H7 (cell line): ENCODE measurements at regions not wholly inside any gene's neighbourhood (a gene's known extent, or its start where the extent isn't known, plus 50 kb on each side); places are given as distances from the start of the nearest gene placed in this dataset.
A peak's percentile ranks its signal among the peaks of the same experiment; 100 is the strongest.

Experiments
- DNase-seq: peaks from one replicate; pipeline ENCODE4 v3.0.0; 2012
- H3K27me3 ChIP-seq: 2 replicates; pipeline ENCODE4 v1.6.0; 2011; ENCODE audit warnings: mild to moderate bottlenecking, low read length; ENCODE audit not compliant: control insufficient read depth, insufficient read depth
- H3K36me3 ChIP-seq: replicated peaks from 2 replicates; pipeline ENCODE4 v1.5.1; 2011; ENCODE audit warnings: low read length; ENCODE audit not compliant: control insufficient read depth, insufficient read depth
- H3K4me3 ChIP-seq: 2 replicates; pipeline ENCODE4 v1.5.1; 2011; ENCODE audit warnings: low read depth, mild to moderate bottlenecking, control low read depth, low read length, moderate library complexity; ENCODE audit not compliant: insufficient read depth

DNA sequence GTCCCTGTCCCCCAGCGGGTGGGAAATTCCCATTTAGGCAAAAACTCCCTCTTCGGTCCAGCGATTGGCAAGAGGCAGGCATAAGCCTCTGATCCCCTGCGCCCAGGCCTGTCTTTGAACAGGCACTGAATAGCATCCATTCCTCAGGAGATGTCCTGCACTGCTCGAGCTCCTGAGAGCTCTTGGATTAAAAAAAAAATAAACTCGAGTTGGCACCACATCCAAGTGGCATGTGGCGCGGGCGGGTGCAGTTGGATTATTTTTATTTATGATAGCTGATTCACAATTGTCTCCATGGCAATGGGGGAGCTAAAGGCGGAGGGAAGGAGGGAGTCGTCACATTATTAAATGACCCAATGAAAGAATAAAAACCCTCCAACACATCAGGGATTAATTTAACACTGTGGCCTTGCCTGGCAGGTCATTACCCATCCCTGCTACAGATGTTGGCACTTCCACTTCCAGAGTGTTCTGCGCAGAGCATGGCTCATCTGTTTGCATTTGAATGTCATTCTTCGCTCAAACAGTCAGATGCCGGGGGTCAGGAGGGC, 207.2 kb downstream of the AACS start:
- Histone ChIP-seq H3K4me3 (no peak overlapping the region), H3K36me3 (no peaks in the 10 kb centered on the region), H3K27me3 (no peaks in the 10 kb centered on the region)
- DNase-seq, result no peak

DNA sequence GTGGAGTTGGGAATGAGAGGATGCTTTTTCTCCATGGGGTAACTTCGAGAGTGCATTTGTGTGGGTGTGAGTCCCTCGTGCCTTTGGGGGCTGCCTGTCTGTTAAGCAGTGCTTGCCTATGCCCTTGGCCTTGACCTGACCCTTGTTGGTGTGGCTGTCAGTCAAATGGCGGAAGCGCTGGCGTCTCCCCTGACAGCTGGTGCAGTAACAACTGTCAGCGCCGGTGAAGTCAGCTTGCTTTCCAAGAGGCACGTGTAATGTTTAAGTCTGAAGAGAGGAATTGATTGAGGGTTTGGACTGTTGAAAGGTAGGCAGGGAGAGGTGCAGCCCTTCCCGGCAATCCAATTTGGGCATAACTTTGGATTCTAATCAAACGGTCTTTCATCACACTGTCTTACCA, 211.3 kb downstream of the AACS start:
- DNase-seq, result no peak
- no peaks in the 10 kb centered on the region for H3K36me3 ChIP-seq
- no peaks in the 10 kb centered on the region for H3K27me3 ChIP-seq
- no peak overlapping the region for H3K4me3 ChIP-seq

DNA sequence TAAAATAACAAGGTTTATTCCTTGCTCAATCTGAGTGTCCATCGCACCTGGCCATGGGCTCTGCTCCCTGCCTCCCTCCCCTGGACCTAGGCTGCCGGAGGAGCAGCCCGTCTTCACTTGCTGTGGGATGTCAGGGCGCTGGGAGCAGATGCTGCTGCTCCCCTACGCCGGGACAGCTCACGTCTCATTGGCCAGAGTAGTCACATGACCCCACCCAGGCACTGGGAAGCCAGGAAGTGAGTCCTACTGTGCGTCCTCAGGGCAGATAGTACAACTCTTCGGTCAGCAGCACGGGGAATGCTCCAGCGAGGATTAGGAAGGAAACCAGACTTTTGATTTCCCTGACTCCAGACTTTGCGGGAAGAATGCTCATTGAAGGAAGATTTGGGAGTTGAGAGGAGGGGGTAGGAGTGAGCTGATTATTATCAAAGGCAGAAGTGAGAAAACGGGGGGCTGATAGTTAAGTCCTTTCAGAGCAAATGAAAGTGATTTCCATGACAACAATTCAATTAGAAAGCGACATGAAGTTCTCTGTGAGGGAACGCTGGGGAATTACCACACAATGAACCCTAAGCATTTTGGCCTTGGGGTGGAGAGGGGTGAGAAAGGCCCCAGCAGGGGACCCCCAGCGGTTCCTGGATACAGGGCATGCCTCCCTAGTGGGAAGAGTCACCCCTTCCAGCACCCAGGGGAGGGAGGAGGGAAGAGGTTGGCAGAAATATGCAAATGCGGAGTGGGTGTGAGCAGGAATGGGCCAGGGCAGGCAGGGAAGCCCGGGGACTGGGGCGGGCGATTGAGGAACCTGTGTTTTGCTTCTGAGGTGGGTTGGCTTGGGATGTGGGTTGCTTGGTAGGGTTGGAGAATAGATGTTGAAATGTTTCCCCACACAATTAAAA, 215.5 kb downstream of the AACS start:
- Histone ChIP-seq H3K4me3 (peak overlapping the region; percentile 25), H3K27me3 (no peaks in the 10 kb centered on the region), H3K36me3 (no peaks in the 10 kb centered on the region)
- DNase-seq, result peak; percentile 92

DNA sequence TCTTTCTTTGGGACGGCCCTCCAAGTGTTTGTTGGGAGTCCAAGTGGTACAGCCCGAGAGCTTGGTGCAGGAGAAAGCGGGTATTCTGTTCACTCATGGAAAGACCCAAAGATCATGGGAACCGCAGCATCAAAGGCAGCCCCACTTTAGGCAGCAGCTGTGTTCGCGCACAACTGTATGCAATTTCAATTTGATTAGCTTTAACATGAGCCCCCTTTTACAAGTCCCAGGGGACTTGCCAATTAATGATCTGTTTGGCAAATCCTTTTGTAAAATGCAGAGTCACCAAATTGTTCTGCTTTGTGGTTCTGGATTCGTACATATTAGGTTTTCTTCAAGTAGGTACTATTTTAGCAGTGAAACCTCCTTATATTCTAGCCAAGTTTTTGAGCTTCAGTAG, 217.7 kb downstream of the AACS start:
- Histone ChIP-seq H3K36me3 (no peaks in the 10 kb centered on the region), H3K27me3 (no peaks in the 10 kb centered on the region), H3K4me3 (no peak overlapping the region)
- no peak for DNase-seq

DNA sequence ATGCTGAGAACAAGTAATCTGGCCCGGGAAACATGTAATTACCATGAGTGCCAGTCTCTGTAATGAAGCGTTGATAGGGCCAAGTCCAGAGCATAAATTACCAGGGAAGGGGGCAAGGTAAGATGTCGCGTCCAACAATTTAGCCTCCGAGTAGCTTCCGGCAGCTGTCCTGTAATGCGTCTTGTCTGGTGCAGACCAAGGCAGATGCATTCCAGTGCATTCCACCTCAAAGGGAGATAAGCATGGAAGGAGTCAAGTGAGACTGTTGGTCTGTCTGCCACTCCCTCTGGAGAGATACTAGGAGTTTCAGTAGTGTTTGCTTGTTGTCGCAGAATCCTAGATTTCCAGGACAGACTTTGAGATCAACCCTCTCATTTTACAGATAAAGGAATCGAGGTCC, 218.3 kb downstream of the AACS start:
- no peaks in the 10 kb centered on the region for H3K27me3 ChIP-seq
- no peak overlapping the region for H3K4me3 ChIP-seq
- no peaks in the 10 kb centered on the region for H3K36me3 ChIP-seq
- no peak for DNase-seq

DNA sequence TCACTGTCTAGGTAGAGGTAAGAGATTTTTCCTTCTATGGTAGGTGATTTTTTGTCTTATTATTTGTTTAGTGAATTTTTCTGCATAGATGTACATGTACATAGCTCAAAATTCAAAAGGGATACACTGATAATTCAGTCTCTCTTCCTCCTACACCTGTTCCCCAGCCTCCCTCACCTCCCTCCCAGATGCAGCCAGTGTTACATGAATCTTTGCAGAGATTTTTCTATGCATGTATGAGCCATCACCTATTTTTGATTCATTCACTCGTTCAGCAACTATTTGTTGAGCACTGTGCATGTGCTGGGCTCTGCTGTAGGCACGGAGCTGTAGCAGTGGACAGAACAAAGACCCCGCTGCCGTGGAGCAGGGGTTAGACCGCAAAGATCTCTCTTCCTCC, 218.9 kb downstream of the AACS start:
- no peaks in the 10 kb centered on the region for H3K27me3 ChIP-seq
- H3K4me3 ChIP-seq, result no peak overlapping the region
- no peak for DNase-seq
- H3K36me3 ChIP-seq, result no peaks in the 10 kb centered on the region

DNA sequence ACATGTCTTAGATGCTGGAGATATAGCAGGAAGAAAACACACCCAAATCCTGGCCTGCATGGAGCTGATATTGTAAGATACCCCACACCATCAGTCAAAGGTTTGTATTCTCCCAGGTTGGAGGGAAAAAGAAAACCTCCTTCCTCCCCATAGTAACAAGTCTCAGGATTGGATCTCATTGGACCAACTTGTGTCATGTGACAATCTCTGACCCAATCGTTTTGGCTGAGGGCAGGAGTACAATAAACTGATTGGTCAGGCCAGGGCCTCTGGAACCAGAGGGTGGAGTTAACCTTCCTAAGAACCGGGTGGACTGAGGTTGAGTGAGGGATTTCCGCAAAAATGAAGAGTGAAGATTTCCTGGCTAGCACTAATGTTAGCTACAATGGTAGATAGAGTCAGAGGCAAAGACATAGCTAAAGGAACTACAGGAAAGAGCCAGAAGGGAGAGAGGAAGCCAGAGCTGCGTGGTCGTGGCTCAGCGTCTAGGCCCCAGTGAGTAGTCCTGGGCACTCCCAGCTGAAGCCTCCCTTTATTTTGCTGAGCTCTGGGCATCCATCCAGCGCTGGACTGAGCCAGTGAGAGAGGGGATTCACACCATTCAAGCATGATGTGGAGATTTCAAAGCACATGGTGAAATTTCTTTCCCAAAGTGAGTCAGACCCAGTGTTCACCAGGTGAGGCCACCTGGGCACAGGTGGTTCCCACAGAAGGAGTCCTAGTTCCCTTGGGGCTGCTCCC, 219.9 kb downstream of the AACS start:
- no peak overlapping the region for H3K4me3 ChIP-seq
- peak; percentile 70 for DNase-seq
- no peaks in the 10 kb centered on the region for H3K27me3 ChIP-seq
- no peaks in the 10 kb centered on the region for H3K36me3 ChIP-seq

DNA sequence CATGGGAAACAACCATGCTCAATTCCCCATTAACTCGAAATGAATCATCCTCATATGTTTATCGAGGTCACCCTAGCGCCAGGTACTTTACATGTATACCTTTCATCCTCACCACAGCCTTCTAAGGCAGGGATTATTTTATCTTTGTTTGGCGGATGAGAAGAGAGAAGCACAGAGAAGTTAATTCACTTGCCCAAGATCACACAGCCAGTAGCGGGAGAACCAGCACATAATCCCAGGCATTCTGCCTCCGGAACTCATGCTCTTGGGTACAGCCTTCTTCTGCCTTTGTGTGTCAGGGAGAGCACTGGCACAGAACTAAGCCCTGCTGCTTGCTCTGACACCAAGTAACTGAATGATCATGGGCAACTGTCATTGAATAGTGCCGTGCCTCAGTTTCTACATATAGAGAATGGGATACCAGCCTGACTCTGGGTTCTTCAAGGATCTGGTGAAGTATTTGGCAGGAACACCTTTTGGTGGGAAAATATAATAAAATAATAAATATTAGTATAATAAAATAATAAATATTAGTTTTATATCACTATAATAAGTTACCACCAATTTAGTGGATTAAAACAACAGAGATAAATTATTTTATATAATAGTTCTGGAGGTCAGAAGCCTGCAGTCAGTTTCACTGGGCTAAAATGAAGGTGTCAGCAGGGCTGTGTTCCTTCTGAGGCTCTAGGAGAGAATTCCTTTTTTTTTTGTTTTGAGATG, 220.9 kb downstream of the AACS start:
- Histone ChIP-seq H3K36me3 (no peaks in the 10 kb centered on the region), H3K4me3 (no peak overlapping the region), H3K27me3 (no peaks in the 10 kb centered on the region)
- no peak for DNase-seq

DNA sequence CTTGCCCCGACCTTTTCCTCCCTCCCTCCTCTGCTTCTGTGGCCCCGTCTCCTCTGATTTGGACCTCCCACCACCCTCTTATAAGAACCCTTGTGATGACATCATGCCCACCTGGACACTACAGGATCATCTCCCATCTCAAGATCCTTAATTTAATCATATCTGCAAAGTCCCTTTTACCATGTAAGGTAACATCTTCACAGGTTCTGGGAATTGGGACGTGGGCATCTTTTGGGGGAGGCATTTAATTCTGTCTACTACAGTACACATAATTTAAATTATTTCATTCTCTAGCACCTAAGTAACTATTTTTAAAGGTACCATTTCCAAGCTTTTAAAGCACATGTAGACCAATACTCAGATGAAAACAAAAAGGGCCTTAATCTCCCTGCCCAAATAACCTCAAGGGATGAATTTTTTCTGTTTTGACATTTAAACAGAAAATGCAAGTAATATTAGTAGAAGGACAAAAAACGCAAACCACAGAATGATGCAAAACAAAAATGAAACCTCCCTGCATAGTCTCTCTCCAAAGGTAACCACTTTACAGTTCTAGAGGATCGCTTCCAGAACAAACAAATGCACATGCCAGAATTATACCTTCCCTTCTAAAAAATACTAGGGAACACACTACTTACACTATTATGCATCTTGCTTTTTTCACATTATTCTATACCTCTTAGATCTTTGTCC, 222.1 kb downstream of the AACS start:
- Histone ChIP-seq H3K27me3 (no peaks in the 10 kb centered on the region), H3K36me3 (no peaks in the 10 kb centered on the region), H3K4me3 (no peak overlapping the region)
- DNase-seq, result no peak

DNA sequence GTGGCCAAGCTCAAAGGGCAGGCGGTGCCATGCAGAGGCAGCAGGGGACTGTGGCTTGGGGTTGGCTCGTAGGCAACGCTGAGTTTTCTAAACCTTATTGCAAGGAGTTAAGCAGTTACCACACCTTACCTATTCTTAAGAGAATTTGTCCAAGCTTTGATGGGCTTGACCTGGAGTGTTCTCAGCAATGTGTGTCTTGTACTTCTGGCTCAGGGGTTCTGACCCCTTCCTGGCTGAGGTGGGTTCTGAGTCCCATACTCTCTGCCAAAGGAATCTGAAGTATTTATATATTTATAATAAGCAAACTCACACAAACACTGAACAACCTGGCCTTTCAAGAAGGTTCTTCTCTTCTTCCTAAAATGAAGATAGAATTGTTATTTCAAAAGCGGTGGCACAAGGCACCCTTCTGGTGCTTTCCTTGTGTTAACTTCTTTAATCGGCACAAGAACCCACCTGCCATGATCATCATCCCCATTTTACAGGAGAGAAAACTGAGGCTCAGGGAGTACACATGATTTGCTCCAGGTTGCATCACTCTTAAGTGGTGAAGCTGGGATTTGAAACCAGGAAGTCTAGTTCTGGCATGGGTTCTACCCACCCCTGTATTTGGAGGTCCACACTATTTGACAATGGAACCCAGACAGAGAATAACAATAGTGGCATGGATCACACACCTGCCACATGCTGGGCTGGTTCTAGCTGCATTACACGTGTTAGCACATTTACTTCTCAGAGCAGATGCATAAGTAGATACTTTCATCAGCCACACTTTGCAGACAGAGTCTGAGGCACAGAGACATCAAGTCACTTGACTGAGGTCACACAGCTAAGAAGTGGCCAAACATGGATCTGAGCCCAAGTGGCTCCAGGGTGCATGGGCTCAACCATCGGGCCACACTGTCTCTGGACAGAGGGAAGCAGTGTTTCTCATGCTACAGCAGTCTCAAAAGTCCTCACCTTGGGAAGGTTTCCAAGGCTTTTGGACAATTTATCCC, 224.0 kb downstream of the AACS start:
- Histone ChIP-seq H3K4me3 (no peak overlapping the region), H3K36me3 (no peaks in the 10 kb centered on the region), H3K27me3 (no peaks in the 10 kb centered on the region)
- DNase-seq, result no peak

DNA sequence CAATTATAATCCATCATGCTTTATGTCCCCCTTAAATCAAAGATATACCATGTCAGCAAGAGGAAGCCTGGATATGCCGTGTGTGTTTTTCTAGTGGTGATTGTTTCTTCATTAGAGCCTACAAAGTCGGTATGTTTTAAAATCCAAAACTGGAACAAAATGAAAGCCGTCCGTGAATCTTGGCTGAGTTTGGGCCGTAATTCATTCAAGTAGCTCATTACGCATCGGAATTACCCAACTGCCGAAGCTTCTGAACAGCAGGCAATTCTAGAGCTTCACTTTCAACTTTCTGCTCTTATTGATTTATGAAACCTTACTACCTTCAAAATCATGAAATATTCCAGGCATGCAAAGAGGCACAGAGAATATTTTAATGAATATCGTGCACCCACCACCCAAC, 224.7 kb downstream of the AACS start:
- no peaks in the 10 kb centered on the region for H3K27me3 ChIP-seq
- no peak for DNase-seq
- no peak overlapping the region for H3K4me3 ChIP-seq
- H3K36me3 ChIP-seq, result no peaks in the 10 kb centered on the region

DNA sequence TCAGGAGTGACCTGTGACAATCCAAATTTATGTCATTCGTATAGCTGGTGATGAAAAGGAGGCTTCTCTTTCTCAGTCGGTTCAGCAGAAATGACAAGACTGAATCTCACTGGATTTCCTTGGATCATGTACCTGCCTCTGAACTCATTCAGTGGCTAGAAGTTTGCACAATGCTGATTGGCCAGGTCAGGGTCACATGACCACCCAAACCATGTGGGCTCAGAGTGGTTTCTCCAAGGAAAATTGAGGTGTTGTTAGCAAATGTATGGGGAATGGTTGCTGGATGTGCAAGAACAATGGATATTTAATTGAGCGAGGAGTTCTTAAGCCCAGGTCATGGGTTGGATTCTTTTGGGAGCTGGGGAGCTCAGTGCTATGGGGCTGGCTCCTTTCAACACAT, 227.5 kb downstream of the AACS start:
- no peak for DNase-seq
- Histone ChIP-seq H3K27me3 (no peaks in the 10 kb centered on the region), H3K4me3 (no peak overlapping the region), H3K36me3 (no peaks in the 10 kb centered on the region)

DNA sequence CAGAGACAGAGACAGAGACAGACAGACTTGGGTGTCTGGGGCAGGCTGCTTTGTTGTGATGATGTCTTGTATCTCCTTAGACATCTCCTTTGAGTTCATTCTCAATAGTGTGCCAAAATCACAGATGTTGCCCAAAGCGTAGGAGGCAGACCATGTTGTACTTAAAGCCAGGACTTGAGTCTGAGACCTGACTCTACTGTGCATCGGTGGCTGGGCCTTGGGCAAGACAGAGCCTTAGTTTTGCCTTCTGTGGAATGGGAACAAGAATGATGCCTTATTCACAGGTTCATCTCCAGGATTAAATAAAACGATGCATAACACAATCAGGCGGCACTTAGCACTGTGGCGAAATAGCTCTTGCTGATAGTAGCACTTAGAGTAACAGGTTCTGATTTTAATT, 230.3 kb downstream of the AACS start:
- H3K4me3 ChIP-seq, result no peak overlapping the region
- DNase-seq, result no peak
- H3K27me3 ChIP-seq, result no peaks in the 10 kb centered on the region
- H3K36me3 ChIP-seq, result no peaks in the 10 kb centered on the region
